ENCODE measurements at regions not wholly inside any gene's neighbourhood (a gene's known extent, or its start where the extent isn't known, plus 50 kb on each side); places are given as distances from the start of the nearest gene placed in this dataset.
"Not testable (repeated sequence)": the region's sequence is repeated elsewhere in the genome, so short reads cannot be mapped to it uniquely, and the experiment has no call there.

GRCh38 chr20:2203436-2203835, 92.4 kb upstream of the TGM3 start:
- no peak for DNase-seq (ENCODE audit: low read depth in 3 of 3)

GRCh38 chr20:2204021-2204420, 91.8 kb upstream of the TGM3 start:
- no peak for DNase-seq (ENCODE audit: low read depth in 3 of 3)

- DNase-seq (ENCODE audit: low read depth in 3 of 3) = peak; percentile 45 to 79 (median 55)
These were observed 88.6 kb upstream of the TGM3 start for GRCh38 chr20:2206957-2207769.

- DNase-seq (ENCODE audit: low read depth in 3 of 3) = no peak
These were observed 88.1 kb upstream of the TGM3 start for GRCh38 chr20:2207770-2208097.

GRCh38 chr20:2208897-2209296, 86.9 kb upstream of the TGM3 start:
- DNase-seq (ENCODE audit: low read depth in 3 of 3) = no peak

- no peak for DNase-seq (ENCODE audit: low read depth in 3 of 3)
These were observed 84.9 kb upstream of the TGM3 start for GRCh38 chr20:2210646-2211552.

- DNase-seq (ENCODE audit: low read depth in 3 of 3) = no peak
These were observed 83.3 kb upstream of the TGM3 start for GRCh38 chr20:2212456-2213015.

- DNase-seq (ENCODE audit: low read depth in 3 of 3) = no peak
These were observed 82.4 kb upstream of the TGM3 start for GRCh38 chr20:2213401-2213800.

GRCh38 chr20:2217857-2218539, 77.8 kb upstream of the TGM3 start:
- peak in 1 of 3 experiments; percentile 2 for DNase-seq (ENCODE audit: low read depth in 3 of 3)

- no peak for DNase-seq (ENCODE audit: low read depth in 3 of 3)
These were observed 76.3 kb upstream of the TGM3 start for GRCh38 chr20:2219481-2220006.

GRCh38 chr20:2220298-2220697, 75.5 kb upstream of the TGM3 start:
- no peak for DNase-seq (ENCODE audit: low read depth in 3 of 3)

GRCh38 chr20:2221921-2222320, 73.9 kb upstream of the TGM3 start:
- DNase-seq (ENCODE audit: low read depth in 3 of 3) = no peak

GRCh38 chr20:2223558-2224367, 72.0 kb upstream of the TGM3 start:
- DNase-seq (ENCODE audit: low read depth in 3 of 3) = no peak

- DNase-seq (ENCODE audit: low read depth in 3 of 3) = no peak
These were observed 71.5 kb upstream of the TGM3 start for GRCh38 chr20:2224368-2224639.

GRCh38 chr20:2227285-2227684, 68.5 kb upstream of the TGM3 start:
- not testable (repeated sequence) for DNase-seq (ENCODE audit: low read depth in 3 of 3)

- DNase-seq (ENCODE audit: low read depth in 3 of 3) = no peak
These were observed 67.9 kb upstream of the TGM3 start for GRCh38 chr20:2227861-2228260.

GRCh38 chr20:2228926-2229325, 66.9 kb upstream of the TGM3 start:
- no peak for DNase-seq (ENCODE audit: low read depth in 3 of 3)

GRCh38 chr20:2230726-2231488, 64.9 kb upstream of the TGM3 start:
- DNase-seq (ENCODE audit: low read depth in 3 of 3) = no peak

- no peak for DNase-seq (ENCODE audit: low read depth in 3 of 3)
These were observed 64.1 kb upstream of the TGM3 start for GRCh38 chr20:2231701-2232100.

- DNase-seq (ENCODE audit: low read depth in 3 of 3) = no peak
These were observed 61.1 kb upstream of the TGM3 start for GRCh38 chr20:2234598-2235191.
